SK-N-SH (cell line): ENCODE measurements at regions not wholly inside any gene's neighbourhood (a gene's known extent, or its start where the extent isn't known, plus 50 kb on each side); places are given as distances from the start of the nearest gene placed in this dataset.
A peak's percentile ranks its signal among the peaks of the same experiment; 100 is the strongest.

Source experiments
- CTCF ChIA-PET: fragments of 300-600, 350-600 bp; formaldehyde crosslinking; extraction: SDS; loops from one replicate; lab custom pipeline; 2021; lab: Yijun Ruan, JAX
- POLR2A ChIA-PET: fragments of 350-600 bp; sonication (Branson Sonifier 250); formaldehyde crosslinking; extraction: SDS; loops from one replicate; lab custom pipeline; 2020; ENCODE audit warnings: antibody characterized with exemption, inconsistent platforms; lab: Yijun Ruan, JAX
- DNase-seq: peaks from one replicate; pipeline ENCODE4 v3.0.0; 2012
- H2AFZ ChIP-seq: fragments of 200-600 bp; sonication (generic); 2 replicates; pipeline ENCODE4 v1.8.1; 2016; ENCODE audit warnings: antibody characterized with exemption, mild to moderate bottlenecking, low read depth
- H3F3A ChIP-seq: fragments of 200-600 bp; sonication (generic); replicated peaks from 2 replicates; pipeline ENCODE3; 2016; ENCODE audit warnings: antibody characterized with exemption, mild to moderate bottlenecking; ENCODE audit not compliant: insufficient read depth
- H3K27ac ChIP-seq, 2 experiments: fragments of 200-500 bp in 1 of 2; fragments of 200-600 bp in 1 of 2; sonication (Bioruptor generic) in 1 of 2; sonication (generic), shearing (Covaris generic) in 1 of 2; 2 replicates each; pipeline versions ENCODE4 v1.5.1 to v1.6.1; 2014 to 2016; ENCODE audit warnings: low read depth in 2 of 2, inconsistent platforms in 1 of 2, low read length in 1 of 2, mild to moderate bottlenecking in 1 of 2, mixed read lengths in 1 of 2
- H3K27me3 ChIP-seq: fragments of 200-600 bp; sonication (generic), shearing (Covaris generic); 2 replicates; pipeline ENCODE4 v1.6.1; 2016; ENCODE audit warnings: mixed run types; ENCODE audit not compliant: insufficient read depth
- H3K36me3 ChIP-seq, 2 experiments: fragments of 200-500 bp in 1 of 2; fragments of 200-600 bp in 1 of 2; sonication (Bioruptor generic) in 1 of 2; sonication (generic) in 1 of 2; replicated peaks in 1 of 2; 2 replicates each; pipeline versions ENCODE3 to v1.5.1; 2014 to 2016; ENCODE audit warnings: low read length in 1 of 2, mild to moderate bottlenecking in 1 of 2; ENCODE audit not compliant: insufficient read depth in 2 of 2, control insufficient read depth in 1 of 2
- H3K4me1 ChIP-seq, 2 experiments: fragments of 200-500 bp in 1 of 2; fragments of 200-600 bp in 1 of 2; sonication (Bioruptor generic) in 1 of 2; sonication (generic), shearing (Covaris generic) in 1 of 2; 2 replicates each; pipeline versions ENCODE4 v1.5.1 to v1.6.1; 2014 to 2016; ENCODE audit warnings: low read depth in 1 of 2, low read length in 1 of 2, mixed run types in 1 of 2; ENCODE audit not compliant: insufficient read depth in 2 of 2, control insufficient read depth in 1 of 2
- H3K4me2 ChIP-seq: fragments of 200-600 bp; sonication (generic), shearing (Covaris generic); 2 replicates; pipeline ENCODE4 v1.6.1; 2017; ENCODE audit warnings: mixed run types
- H3K4me3 ChIP-seq, 2 experiments: fragments of 200-500 bp in 1 of 2; fragments of 200-600 bp in 1 of 2; sonication (Bioruptor generic) in 1 of 2; sonication (generic), shearing (Covaris generic) in 1 of 2; 2 replicates each; pipeline versions ENCODE4 v1.5.1 to v1.8.1; 2014 to 2016; ENCODE audit warnings: low read depth in 2 of 2, inconsistent platforms in 1 of 2, low read length in 1 of 2, mild to moderate bottlenecking in 1 of 2, mixed read lengths in 1 of 2, moderate library complexity in 1 of 2
- H3K79me2 ChIP-seq: fragments of 200-600 bp; sonication (generic); 2 replicates; pipeline ENCODE4 v1.8.1; 2017; ENCODE audit warnings: mild to moderate bottlenecking; ENCODE audit not compliant: insufficient read depth
- H3K9ac ChIP-seq: fragments of 200-600 bp; sonication (generic); 2 replicates; pipeline ENCODE4 v1.6.1; 2017; ENCODE audit warnings: mixed run types
- H3K9me2 ChIP-seq: fragments of 200-600 bp; sonication (generic); 2 replicates; pipeline ENCODE4 v1.6.1; 2017; ENCODE audit warnings: mixed run types
- H3K9me3 ChIP-seq: fragments of 200-600 bp; sonication (generic); 2 replicates; pipeline ENCODE4 v1.6.1; 2017; ENCODE audit warnings: mixed run types, mild to moderate bottlenecking, moderate library complexity
- H4K20me1 ChIP-seq: fragments of 200-600 bp; sonication (generic); 2 replicates; pipeline ENCODE4 v1.6.1; 2017; ENCODE audit warnings: mild to moderate bottlenecking, mixed run types; ENCODE audit not compliant: insufficient read depth
- FOXM1 ChIP-seq: IDR thresholded peaks from 2 replicates; pipeline ENCODE4 v1.4.0; 2012; ENCODE audit warnings: low read depth, mild to moderate bottlenecking
- GATA2 ChIP-seq: sonication (generic); formaldehyde crosslinking; IDR thresholded peaks from 2 replicates; pipeline ENCODE4 v1.5.0; 2020; ENCODE audit warnings: mild to moderate bottlenecking, missing genetic modification reagents
- RAD21 ChIP-seq: IDR thresholded peaks from 2 replicates; pipeline ENCODE4 v1.6.1; 2012; ENCODE audit warnings: mild to moderate bottlenecking, low read length
- SIN3A ChIP-seq: IDR thresholded peaks from 2 replicates; pipeline ENCODE4 v1.6.1; 2012; ENCODE audit warnings: low read depth, mild to moderate bottlenecking, low read length, moderate library complexity, borderline replicate concordance
- SMC3 ChIP-seq: IDR thresholded peaks from 2 replicates; pipeline ENCODE4 v1.6.1; 2012; ENCODE audit warnings: low read depth, low read length, improper control_type of control experiment
- TEAD4 ChIP-seq: IDR thresholded peaks from 2 replicates; pipeline ENCODE4 v1.4.0; 2012; ENCODE audit warnings: mild to moderate bottlenecking, borderline replicate concordance; ENCODE audit not compliant: insufficient read depth
- YY1 ChIP-seq: IDR thresholded peaks from 2 replicates; pipeline ENCODE4 v1.4.0; 2012; ENCODE audit warnings: low read depth, mild to moderate bottlenecking
- WGBS: methylation state at CpG from one replicate; pipeline ENCODE4 v1.1.6; 2017; ENCODE audit warnings: low lambda C conversion rate; 5-methylcytosine and 5-hydroxymethylcytosine counted together
- TF ChIP-seq, protein P1 (sequence below): fragments of 150-350 bp; IDR thresholded peaks from 2 replicates; pipeline ENCODE4 v1.6.1; 2016; ENCODE audit warnings: mild to moderate bottlenecking, low read depth, low read length
- TF ChIP-seq, protein P2 (sequence below): fragments of 200-600 bp; sonication (generic); IDR thresholded peaks from 2 replicates; pipeline ENCODE4 v1.6.1; 2017; ENCODE audit warnings: antibody characterized with exemption, mild to moderate bottlenecking, moderate library complexity

- Histone ChIP-seq H3K9ac (no peak overlapping the region), H3K9me2 (no peaks in the 10 kb centered on the region), H4K20me1 (no peaks in the 10 kb centered on the region), H3K79me2 (no peaks in the 10 kb centered on the region), H3K9me3 (no peaks in the 10 kb centered on the region), H3K27me3 (no peaks in the 10 kb centered on the region), H3K36me3 (no peaks in the 10 kb centered on the region), H3K4me1 (peaks cover 0 to 12% of the 10 kb centered on the region in 2 experiments; a peak in 2 of 4 replicates), H3K4me3 (peak overlapping the region; percentile 25 to 28; a peak in 2 of 4 replicates), H3F3A (peaks cover 5% of the 10 kb centered on the region), H2AFZ (no peak overlapping the region), H3K27ac (no peak overlapping the region), H3K4me2 (peak overlapping the region; percentile 44; the same call in 1 of the 2 replicates)
- ChIA-PET POLR2A (no interaction called here), CTCF (interaction anchor here (0.6 to 3.3 kb wide), 51 partner anchors 11 to 1512 kb away, joined by 3 to 27 read pairs (median 4); no protein-coding TSS in a partner anchor)
- DNase-seq = peak; percentile 60
- TF ChIP-seq SIN3A (no peak), FOXM1 (no peak), TEAD4 (no peak)
- TF ChIP-seq, protein P1, sequence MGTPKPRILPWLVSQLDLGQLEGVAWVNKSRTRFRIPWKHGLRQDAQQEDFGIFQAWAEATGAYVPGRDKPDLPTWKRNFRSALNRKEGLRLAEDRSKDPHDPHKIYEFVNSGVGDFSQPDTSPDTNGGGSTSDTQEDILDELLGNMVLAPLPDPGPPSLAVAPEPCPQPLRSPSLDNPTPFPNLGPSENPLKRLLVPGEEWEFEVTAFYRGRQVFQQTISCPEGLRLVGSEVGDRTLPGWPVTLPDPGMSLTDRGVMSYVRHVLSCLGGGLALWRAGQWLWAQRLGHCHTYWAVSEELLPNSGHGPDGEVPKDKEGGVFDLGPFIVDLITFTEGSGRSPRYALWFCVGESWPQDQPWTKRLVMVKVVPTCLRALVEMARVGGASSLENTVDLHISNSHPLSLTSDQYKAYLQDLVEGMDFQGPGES = no peak
- WGBS = 8% methylated on average over 17 of the region's 17 CpGs
Observed at GRCh38 chr6:164928057-164928727, 381.2 kb downstream of the C6orf118 start.

DNA sequence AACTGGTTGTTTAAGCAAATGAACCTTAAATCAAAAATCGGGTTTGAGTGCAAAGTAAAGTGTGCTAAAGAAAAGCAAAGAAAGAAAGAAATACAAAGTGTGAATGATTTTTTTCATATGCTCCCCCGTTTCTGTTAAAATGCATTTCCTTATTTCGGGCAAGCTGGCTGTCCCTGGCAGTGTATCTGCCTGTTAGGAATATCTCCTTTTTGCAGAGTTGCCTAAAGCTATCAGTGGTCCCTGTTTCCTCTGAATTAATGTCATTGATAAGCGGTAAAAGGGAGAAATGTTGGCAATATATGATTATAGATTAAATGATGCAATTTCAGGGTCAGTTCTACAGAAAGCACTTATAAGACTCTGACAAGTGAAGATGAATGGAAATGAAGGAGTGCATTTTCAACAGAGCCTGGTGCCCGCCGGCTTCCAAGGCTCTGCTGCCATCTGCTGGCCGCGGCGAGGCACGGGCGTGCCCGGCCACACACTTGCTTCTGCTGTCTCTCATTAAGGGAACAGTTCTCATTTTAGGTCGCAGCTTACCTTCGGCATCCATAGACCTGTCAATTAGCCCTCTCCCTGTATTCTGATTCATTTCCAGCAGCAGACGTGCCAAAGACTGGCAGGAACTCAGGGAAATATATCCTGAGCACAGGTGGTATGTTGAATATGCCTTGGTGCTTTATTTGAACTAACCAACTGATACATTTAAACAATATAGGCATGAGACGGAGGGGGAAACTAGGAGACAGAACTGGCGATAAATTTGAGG lies 381.9 kb downstream of the C6orf118 start:
- peak; percentile 75 for DNase-seq
- H3K4me1 ChIP-seq = peaks cover 0 to 12% of the 10 kb centered on the region in 2 experiments; a peak in 2 of 4 replicates
- CTCF ChIA-PET = interaction anchor here (0.6 to 3.3 kb wide), 58 partner anchors 9 to 1512 kb away, joined by 3 to 27 read pairs (median 4); no protein-coding TSS in a partner anchor
- no peaks in the 10 kb centered on the region for H4K20me1 ChIP-seq
- H3F3A ChIP-seq = peaks cover 5% of the 10 kb centered on the region
- TF ChIP-seq, protein P2, sequence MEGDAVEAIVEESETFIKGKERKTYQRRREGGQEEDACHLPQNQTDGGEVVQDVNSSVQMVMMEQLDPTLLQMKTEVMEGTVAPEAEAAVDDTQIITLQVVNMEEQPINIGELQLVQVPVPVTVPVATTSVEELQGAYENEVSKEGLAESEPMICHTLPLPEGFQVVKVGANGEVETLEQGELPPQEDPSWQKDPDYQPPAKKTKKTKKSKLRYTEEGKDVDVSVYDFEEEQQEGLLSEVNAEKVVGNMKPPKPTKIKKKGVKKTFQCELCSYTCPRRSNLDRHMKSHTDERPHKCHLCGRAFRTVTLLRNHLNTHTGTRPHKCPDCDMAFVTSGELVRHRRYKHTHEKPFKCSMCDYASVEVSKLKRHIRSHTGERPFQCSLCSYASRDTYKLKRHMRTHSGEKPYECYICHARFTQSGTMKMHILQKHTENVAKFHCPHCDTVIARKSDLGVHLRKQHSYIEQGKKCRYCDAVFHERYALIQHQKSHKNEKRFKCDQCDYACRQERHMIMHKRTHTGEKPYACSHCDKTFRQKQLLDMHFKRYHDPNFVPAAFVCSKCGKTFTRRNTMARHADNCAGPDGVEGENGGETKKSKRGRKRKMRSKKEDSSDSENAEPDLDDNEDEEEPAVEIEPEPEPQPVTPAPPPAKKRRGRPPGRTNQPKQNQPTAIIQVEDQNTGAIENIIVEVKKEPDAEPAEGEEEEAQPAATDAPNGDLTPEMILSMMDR = peak; percentile 82
- TF ChIP-seq SMC3 = peak; percentile 82
- TF ChIP-seq YY1 = no peak
- peak; percentile 93 for TF ChIP-seq RAD21
- 0 out of 2 replicates have a peak, but pooled peaks have one; percentile 8 for TF ChIP-seq GATA2 (CRISPR knock-in tag)
- no peak overlapping the region for H3K27ac ChIP-seq
- H3K79me2 ChIP-seq = no peaks in the 10 kb centered on the region
- H3K9me2 ChIP-seq = no peaks in the 10 kb centered on the region
- H3K4me2 ChIP-seq = peak overlapping the region; percentile 44; the same call in 1 of the 2 replicates
- POLR2A ChIA-PET = no interaction called here
- WGBS = 3% methylated on average over 16 of the region's 17 CpGs
- no peaks in the 10 kb centered on the region for H3K27me3 ChIP-seq
- peak overlapping the region; percentile 25 to 28; a peak in 2 of 4 replicates for H3K4me3 ChIP-seq
- H3K36me3 ChIP-seq = no peaks in the 10 kb centered on the region
- no peak overlapping the region for H2AFZ ChIP-seq
- H3K9ac ChIP-seq = no peak overlapping the region
- H3K9me3 ChIP-seq = no peaks in the 10 kb centered on the region
